ENCODE measurements at regions not wholly inside any gene's neighbourhood (a gene's known extent, or its start where the extent isn't known, plus 50 kb on each side); places are given as distances from the start of the nearest gene placed in this dataset.

DNA sequence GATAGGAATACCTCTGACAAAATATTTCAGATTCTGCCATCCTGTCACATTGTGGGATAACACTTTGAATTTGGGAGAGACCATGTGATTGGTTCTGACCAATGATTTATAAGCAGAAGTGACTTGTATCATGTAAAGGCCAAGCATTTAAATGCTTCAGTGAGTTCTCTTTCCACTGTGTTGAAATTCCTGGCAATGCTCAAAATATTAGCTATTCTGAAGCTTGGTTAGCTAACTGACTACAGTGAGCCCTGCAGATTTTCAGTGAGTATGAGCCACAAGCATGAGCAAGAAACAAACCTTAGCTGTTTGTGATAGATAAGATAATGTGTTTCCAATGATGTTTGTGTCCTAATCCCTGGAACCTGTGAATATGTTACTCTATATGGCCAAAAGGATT, 562.8 kb upstream of the AADAT start:
- TF ChIP-seq ZNF274 (IDR thresholded peaks at IDR 0.05; ENCODE audit: low read depth, low read length), result no peak
- TF ChIP-seq SUZ12 (IDR thresholded peaks at IDR 0.05; ENCODE audit: extremely low read depth, insufficient read depth, insufficient read length), result no peak
- no peak for TF ChIP-seq YY1 (IDR thresholded peaks at IDR 0.05; ENCODE audit: insufficient read depth, insufficient read length)
- H3K9ac ChIP-seq (ENCODE audit: insufficient read length, low read depth), result no peak overlapping the region
- no peaks in the 10 kb centered on the region for H3K9me3 ChIP-seq (ENCODE audit: insufficient read depth, low read length)

DNA sequence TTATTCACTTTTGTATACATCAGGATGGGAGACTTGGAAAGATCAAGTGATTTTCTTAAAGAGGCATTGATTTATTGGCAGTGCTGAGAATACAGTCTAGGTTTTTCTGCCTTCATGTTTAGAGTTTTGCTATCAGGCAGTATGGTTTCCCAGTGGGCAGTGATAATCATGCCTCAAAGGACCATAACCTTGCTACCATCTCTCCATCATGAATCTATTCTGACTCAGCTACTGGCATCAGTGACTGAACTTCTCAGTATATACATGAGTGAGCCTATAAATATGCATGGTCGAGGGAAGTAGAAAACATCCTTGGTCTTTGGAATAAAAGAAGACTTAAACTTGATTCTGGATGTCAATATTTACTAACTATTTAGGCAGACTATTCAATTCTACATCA, 562.0 kb upstream of the AADAT start:
- no peak for DNase-seq (ENCODE audit: low read depth, low spot score)
- no peaks in the 10 kb centered on the region for H3K9me3 ChIP-seq (ENCODE audit: insufficient read depth, low read length)

More for the DNA sequence above, 562.8 kb upstream of the AADAT start:
- H3K4me1 ChIP-seq (ENCODE audit: insufficient read depth, insufficient read length), result no peaks in the 10 kb centered on the region
- DNase-seq (ENCODE audit: low read depth, low spot score), result no peak
- H3K4me3 ChIP-seq (ENCODE audit: insufficient read length, low read depth), result no peak overlapping the region
- no peaks in the 10 kb centered on the region for H3K36me3 ChIP-seq (ENCODE audit: insufficient read depth, insufficient read length, low read length)
- no peaks in the 10 kb centered on the region for H3K27me3 ChIP-seq (ENCODE audit: insufficient read depth, insufficient read length)

DNA sequence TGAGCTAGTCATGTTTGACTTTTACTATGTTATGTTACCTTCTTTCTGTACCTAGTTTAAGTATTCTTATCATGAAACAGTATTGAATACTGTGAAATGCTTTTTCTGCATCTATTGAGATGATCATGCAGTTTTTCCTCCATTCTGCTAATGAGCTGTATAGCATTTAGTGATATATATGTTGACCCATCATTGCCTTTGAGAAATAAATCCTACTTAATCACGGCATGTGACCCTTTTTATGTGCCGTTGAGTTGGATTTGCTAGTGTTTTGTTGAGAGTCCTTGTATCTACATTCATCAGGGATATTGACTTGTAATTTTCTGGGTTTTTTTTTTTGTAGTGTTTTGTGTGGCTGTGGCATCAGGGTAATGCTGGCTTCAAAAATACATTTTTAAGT, 537.7 kb upstream of the AADAT start:
- DNase-seq (ENCODE audit: low read depth, low spot score), result no peak
- Histone ChIP-seq H3K4me1 (ENCODE audit: insufficient read depth, insufficient read length) (no peaks in the 10 kb centered on the region), H3K9me3 (ENCODE audit: insufficient read depth, low read length) (peaks cover 8% of the 10 kb centered on the region; the same call in 1 of the 2 replicates), H3K4me3 (ENCODE audit: insufficient read length, low read depth) (no peak overlapping the region), H3K36me3 (ENCODE audit: insufficient read depth, insufficient read length, low read length) (no peaks in the 10 kb centered on the region), H3K27me3 (ENCODE audit: insufficient read depth, insufficient read length) (no peaks in the 10 kb centered on the region), H3K9ac (ENCODE audit: insufficient read length, low read depth) (no peak overlapping the region)
- TF ChIP-seq YY1 (IDR thresholded peaks at IDR 0.05; ENCODE audit: insufficient read depth, insufficient read length) (no peak), SUZ12 (IDR thresholded peaks at IDR 0.05; ENCODE audit: extremely low read depth, insufficient read depth, insufficient read length) (no peak), ZNF274 (IDR thresholded peaks at IDR 0.05; ENCODE audit: low read depth, low read length) (no peak)

More for the DNA sequence above, 562.0 kb upstream of the AADAT start:
- H3K36me3 ChIP-seq (ENCODE audit: insufficient read depth, insufficient read length, low read length), result no peaks in the 10 kb centered on the region
- no peak for TF ChIP-seq YY1 (IDR thresholded peaks at IDR 0.05; ENCODE audit: insufficient read depth, insufficient read length)
- no peak for TF ChIP-seq SUZ12 (IDR thresholded peaks at IDR 0.05; ENCODE audit: extremely low read depth, insufficient read depth, insufficient read length)
- TF ChIP-seq ZNF274 (IDR thresholded peaks at IDR 0.05; ENCODE audit: low read depth, low read length), result no peak
- no peak overlapping the region for H3K4me3 ChIP-seq (ENCODE audit: insufficient read length, low read depth)
- H3K4me1 ChIP-seq (ENCODE audit: insufficient read depth, insufficient read length), result no peaks in the 10 kb centered on the region
- H3K9ac ChIP-seq (ENCODE audit: insufficient read length, low read depth), result no peak overlapping the region
- H3K27me3 ChIP-seq (ENCODE audit: insufficient read depth, insufficient read length), result no peaks in the 10 kb centered on the region

DNA sequence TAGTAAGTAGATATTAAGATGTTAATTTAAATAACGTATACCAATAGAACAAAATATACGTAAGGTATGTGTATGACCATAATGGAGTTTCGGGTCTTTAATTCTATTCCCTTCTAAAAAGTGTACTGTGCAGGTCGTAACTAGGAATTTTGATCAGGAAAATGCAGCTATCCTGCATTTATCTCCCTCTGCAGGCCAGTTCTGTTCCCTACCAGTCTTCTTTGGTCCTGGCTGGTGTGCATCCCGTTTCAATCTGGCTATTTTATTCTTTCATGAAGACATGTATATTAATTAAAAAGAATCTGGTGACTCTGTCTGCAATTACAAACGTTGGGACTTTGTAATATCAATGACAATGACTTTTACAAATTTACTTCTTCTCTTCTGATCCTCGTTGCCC, 534.1 kb upstream of the AADAT start:
- no peak overlapping the region for H3K4me3 ChIP-seq (ENCODE audit: insufficient read length, low read depth)
- DNase-seq (ENCODE audit: low read depth, low spot score), result no peak
- no peak overlapping the region for H3K9ac ChIP-seq (ENCODE audit: insufficient read length, low read depth)
- TF ChIP-seq ZNF274 (IDR thresholded peaks at IDR 0.05; ENCODE audit: low read depth, low read length) (no peak), YY1 (IDR thresholded peaks at IDR 0.05; ENCODE audit: insufficient read depth, insufficient read length) (no peak), SUZ12 (IDR thresholded peaks at IDR 0.05; ENCODE audit: extremely low read depth, insufficient read depth, insufficient read length) (no peak)
- H3K9me3 ChIP-seq (ENCODE audit: insufficient read depth, low read length), result no peaks in the 10 kb centered on the region
- H3K27me3 ChIP-seq (ENCODE audit: insufficient read depth, insufficient read length), result no peaks in the 10 kb centered on the region
- no peaks in the 10 kb centered on the region for H3K36me3 ChIP-seq (ENCODE audit: insufficient read depth, insufficient read length, low read length)
- H3K4me1 ChIP-seq (ENCODE audit: insufficient read depth, insufficient read length), result no peaks in the 10 kb centered on the region

DNA sequence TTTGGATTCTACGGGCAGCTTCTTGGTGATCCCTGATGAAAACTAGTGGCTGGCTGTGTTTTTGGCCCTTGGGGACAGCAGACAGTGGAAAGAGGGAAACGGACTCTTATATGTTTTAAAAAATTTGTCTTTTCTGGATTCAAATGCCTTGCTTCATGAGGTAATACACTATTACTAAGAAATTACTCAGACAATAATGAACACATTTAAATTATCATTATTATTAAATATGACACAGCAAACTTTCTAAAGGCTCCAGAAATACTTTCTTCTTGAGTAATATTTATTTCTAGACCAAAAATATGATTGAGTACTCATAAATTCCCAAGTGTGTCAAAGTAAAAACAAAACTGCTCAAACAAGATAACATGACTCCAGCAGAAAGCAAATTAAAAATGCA, 520.7 kb upstream of the AADAT start:
- H3K36me3 ChIP-seq (ENCODE audit: insufficient read depth, insufficient read length, low read length), result no peaks in the 10 kb centered on the region
- H3K9ac ChIP-seq (ENCODE audit: insufficient read length, low read depth), result no peak overlapping the region
- no peak for TF ChIP-seq SUZ12 (IDR thresholded peaks at IDR 0.05; ENCODE audit: extremely low read depth, insufficient read depth, insufficient read length)
- TF ChIP-seq YY1 (IDR thresholded peaks at IDR 0.05; ENCODE audit: insufficient read depth, insufficient read length), result no peak
- TF ChIP-seq ZNF274 (IDR thresholded peaks at IDR 0.05; ENCODE audit: low read depth, low read length), result no peak
- no peaks in the 10 kb centered on the region for H3K4me1 ChIP-seq (ENCODE audit: insufficient read depth, insufficient read length)
- no peak overlapping the region for H3K4me3 ChIP-seq (ENCODE audit: insufficient read length, low read depth)
- H3K27me3 ChIP-seq (ENCODE audit: insufficient read depth, insufficient read length), result no peaks in the 10 kb centered on the region
- no peaks in the 10 kb centered on the region for H3K9me3 ChIP-seq (ENCODE audit: insufficient read depth, low read length)
- no peak for DNase-seq (ENCODE audit: low read depth, low spot score)

DNA sequence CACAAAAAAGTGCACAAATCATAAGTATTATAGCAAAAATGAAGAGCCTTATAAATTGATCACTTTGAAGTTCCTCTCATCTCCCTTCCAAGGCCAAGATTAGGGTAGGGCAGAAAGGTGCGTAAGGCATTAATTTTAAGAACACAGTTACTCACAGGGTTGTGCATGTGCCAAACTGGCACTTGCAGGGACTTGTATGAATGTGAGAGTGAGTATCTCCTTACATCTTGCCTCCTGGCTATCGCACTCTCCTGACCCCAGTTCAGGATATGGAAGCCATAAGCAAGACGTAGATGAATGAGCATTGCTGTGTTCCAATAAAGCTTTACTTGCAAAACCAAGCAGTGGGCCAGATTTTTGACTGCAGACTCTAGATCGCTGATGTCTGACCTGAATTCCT, 510.1 kb upstream of the AADAT start:
- Histone ChIP-seq H3K4me3 (ENCODE audit: insufficient read length, low read depth) (no peak overlapping the region), H3K36me3 (ENCODE audit: insufficient read depth, insufficient read length, low read length) (no peaks in the 10 kb centered on the region), H3K9me3 (ENCODE audit: insufficient read depth, low read length) (no peaks in the 10 kb centered on the region), H3K27me3 (ENCODE audit: insufficient read depth, insufficient read length) (no peaks in the 10 kb centered on the region), H3K4me1 (ENCODE audit: insufficient read depth, insufficient read length) (no peaks in the 10 kb centered on the region), H3K9ac (ENCODE audit: insufficient read length, low read depth) (no peak overlapping the region)
- TF ChIP-seq ZNF274 (IDR thresholded peaks at IDR 0.05; ENCODE audit: low read depth, low read length), result no peak
- TF ChIP-seq YY1 (IDR thresholded peaks at IDR 0.05; ENCODE audit: insufficient read depth, insufficient read length), result no peak
- no peak for TF ChIP-seq SUZ12 (IDR thresholded peaks at IDR 0.05; ENCODE audit: extremely low read depth, insufficient read depth, insufficient read length)
- no peak for DNase-seq (ENCODE audit: low read depth, low spot score)

DNA sequence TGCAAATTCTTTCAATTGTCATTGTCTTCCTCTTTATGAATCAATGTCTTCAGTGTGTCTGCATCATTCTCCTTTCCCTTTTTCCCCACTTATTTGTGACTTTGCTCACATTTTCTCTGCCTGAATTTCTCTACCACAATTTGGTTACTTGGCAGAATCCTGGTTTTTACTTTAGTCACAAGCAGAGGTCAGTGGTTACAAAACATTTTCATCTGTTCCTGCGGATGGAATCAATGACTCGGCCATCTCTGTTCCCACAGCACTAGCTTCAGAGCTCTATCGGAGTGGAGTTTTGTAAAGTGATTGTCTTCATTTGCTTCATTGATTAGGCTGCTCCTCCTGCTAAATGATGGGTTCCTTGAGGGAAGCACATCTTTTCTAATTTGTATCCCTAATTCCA, 501.3 kb upstream of the AADAT start:
- DNase-seq (ENCODE audit: low read depth, low spot score), result no peak
- Histone ChIP-seq H3K4me1 (ENCODE audit: insufficient read depth, insufficient read length) (no peaks in the 10 kb centered on the region), H3K27me3 (ENCODE audit: insufficient read depth, insufficient read length) (no peaks in the 10 kb centered on the region), H3K4me3 (ENCODE audit: insufficient read length, low read depth) (no peak overlapping the region), H3K36me3 (ENCODE audit: insufficient read depth, insufficient read length, low read length) (no peaks in the 10 kb centered on the region), H3K9me3 (ENCODE audit: insufficient read depth, low read length) (no peaks in the 10 kb centered on the region), H3K9ac (ENCODE audit: insufficient read length, low read depth) (no peak overlapping the region)
- TF ChIP-seq SUZ12 (IDR thresholded peaks at IDR 0.05; ENCODE audit: extremely low read depth, insufficient read depth, insufficient read length) (no peak), ZNF274 (IDR thresholded peaks at IDR 0.05; ENCODE audit: low read depth, low read length) (no peak), YY1 (IDR thresholded peaks at IDR 0.05; ENCODE audit: insufficient read depth, insufficient read length) (no peak)

All from NT2/D1 (cell line).